HG02973 (cell line): ENCODE measurements at regions not wholly inside any gene's neighbourhood (a gene's known extent, or its start where the extent isn't known, plus 50 kb on each side); places are given as distances from the start of the nearest gene placed in this dataset.
"Not testable (repeated sequence)": the region's sequence is repeated elsewhere in the genome, so short reads cannot be mapped to it uniquely, and the experiment has no call there.

Experiments used
- ATAC-seq: cut with Tn5 transposase; IDR thresholded peaks from one replicate; pipeline ENCODE4 v1.9.1; 2021; ENCODE audit warnings: moderate library complexity; ENCODE audit not compliant: unreplicated experiment

GRCh38 chr4:33882246-33882990 lies 2361.9 kb downstream of the ARAP2 start:
- no peak for ATAC-seq

GRCh38 chr4:33883111-33883510 lies 2361.2 kb downstream of the ARAP2 start:
- no peak for ATAC-seq

GRCh38 chr4:33886356-33886755 lies 2358.0 kb downstream of the ARAP2 start:
- ATAC-seq = no peak

GRCh38 chr4:33890841-33891240 lies 2353.5 kb downstream of the ARAP2 start:
- ATAC-seq = no peak

- ATAC-seq = no peak
Measured at GRCh38 chr4:33911959-33912358, 2332.4 kb downstream of the ARAP2 start.

GRCh38 chr4:33914386-33914785 lies 2329.9 kb downstream of the ARAP2 start:
- no peak for ATAC-seq

- no peak for ATAC-seq
Measured at GRCh38 chr4:33923469-33923868, 2320.8 kb downstream of the ARAP2 start.

- ATAC-seq = no peak
Measured at GRCh38 chr4:33924239-33924638, 2320.1 kb downstream of the ARAP2 start.

- ATAC-seq = no peak
Measured at GRCh38 chr4:33924811-33925210, 2319.5 kb downstream of the ARAP2 start.

GRCh38 chr4:33930497-33930896 lies 2313.8 kb downstream of the ARAP2 start:
- ATAC-seq = no peak

GRCh38 chr4:33931026-33931425 lies 2313.3 kb downstream of the ARAP2 start:
- no peak for ATAC-seq

- ATAC-seq = no peak
Measured at GRCh38 chr4:33940281-33940680, 2304.0 kb downstream of the ARAP2 start.

GRCh38 chr4:33941854-33942253 lies 2302.5 kb downstream of the ARAP2 start:
- ATAC-seq = no peak

- no peak for ATAC-seq
Measured at GRCh38 chr4:33948921-33949320, 2295.4 kb downstream of the ARAP2 start.

- ATAC-seq = not testable (repeated sequence)
Measured at GRCh38 chr4:33953848-33954247, 2290.5 kb downstream of the ARAP2 start.

- ATAC-seq = no peak
Measured at GRCh38 chr4:33954759-33955158, 2289.6 kb downstream of the ARAP2 start.

- no peak for ATAC-seq
Measured at GRCh38 chr4:33959519-33959918, 2284.8 kb downstream of the ARAP2 start.

GRCh38 chr4:33961761-33962160 lies 2282.6 kb downstream of the ARAP2 start:
- ATAC-seq = no peak

- ATAC-seq = no peak
Measured at GRCh38 chr4:33966808-33967207, 2277.5 kb downstream of the ARAP2 start.

GRCh38 chr4:33974270-33974669 lies 2270.0 kb downstream of the ARAP2 start:
- no peak for ATAC-seq

- ATAC-seq = no peak
Measured at GRCh38 chr4:33975995-33976394, 2268.3 kb downstream of the ARAP2 start.

GRCh38 chr4:33979781-33980180 lies 2264.5 kb downstream of the ARAP2 start:
- not testable (repeated sequence) for ATAC-seq

- no peak for ATAC-seq
Measured at GRCh38 chr4:33980361-33980760, 2264.0 kb downstream of the ARAP2 start.
